HUDEP-2 (cell line): ENCODE measurements at regions not wholly inside any gene's neighbourhood (a gene's known extent, or its start where the extent isn't known, plus 50 kb on each side); places are given as distances from the start of the nearest gene placed in this dataset.
"Not testable (repeated sequence)": the region's sequence is repeated elsewhere in the genome, so short reads cannot be mapped to it uniquely, and the experiment has no call there.

ENCODE experiments used
- DNase-seq, 76 experiments: peaks; one replicate each; lab custom pipeline; 2025; ENCODE audit not compliant: unreplicated experiment in 76 of 76; lab: John Stamatoyannopoulos, UW

DNA sequence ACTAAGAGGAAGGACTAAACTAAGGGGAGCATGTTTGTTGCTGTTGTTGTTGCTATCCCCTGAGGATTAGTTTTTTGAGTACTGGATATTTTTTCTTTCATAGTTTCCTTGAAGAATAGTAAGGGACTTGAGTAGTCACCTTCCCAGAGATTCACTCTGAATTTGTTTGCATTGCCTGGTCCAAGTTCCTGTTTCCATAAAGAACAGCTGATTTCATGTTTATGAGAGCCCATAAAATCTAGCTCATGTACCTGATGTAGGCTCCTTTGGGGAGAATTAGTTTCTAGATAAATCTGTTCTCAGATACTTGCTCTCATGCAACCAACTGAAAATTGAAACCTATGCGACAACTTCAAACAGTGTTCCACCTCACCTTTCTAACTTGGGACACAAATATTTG is 464.4 kb upstream of the MBL2 start:
- DNase-seq = no peak

DNA sequence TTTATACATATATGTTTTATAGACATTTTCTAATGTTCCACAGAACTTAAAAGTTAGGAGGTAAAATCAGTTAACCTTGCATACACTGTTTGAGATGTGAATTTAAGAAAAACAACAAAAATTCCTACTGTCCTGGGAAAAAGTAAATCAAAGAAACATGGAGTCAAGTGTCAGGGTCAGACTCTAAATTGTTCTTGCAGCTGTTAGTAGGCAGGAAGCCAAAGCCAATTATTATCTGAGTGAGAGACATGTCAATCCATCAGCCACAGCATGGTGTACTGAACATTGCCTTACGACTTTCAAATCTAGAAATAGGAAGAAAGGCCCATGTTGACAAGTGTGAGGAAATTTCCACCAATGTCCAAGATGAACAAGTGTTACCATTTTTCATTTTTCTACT is 461.2 kb upstream of the MBL2 start:
- DNase-seq = no peak

DNA sequence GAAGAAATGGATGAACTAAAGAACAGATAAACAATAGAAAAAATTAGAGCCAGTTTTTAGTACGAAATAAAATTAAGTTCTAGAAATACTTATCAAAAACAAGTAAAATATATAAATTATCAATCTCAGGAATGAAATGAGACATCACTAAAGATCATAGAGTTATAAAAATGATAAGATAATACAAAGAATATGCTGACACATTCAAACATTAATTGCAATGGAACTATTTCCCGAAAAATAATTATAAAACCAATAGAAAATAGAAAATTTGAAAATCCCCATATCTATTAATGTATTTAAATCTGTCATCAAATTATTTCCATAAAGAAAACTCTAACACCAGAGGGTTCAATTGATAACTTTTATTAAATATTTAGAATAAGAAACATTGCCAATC is 458.1 kb upstream of the MBL2 start:
- DNase-seq = no peak

DNA sequence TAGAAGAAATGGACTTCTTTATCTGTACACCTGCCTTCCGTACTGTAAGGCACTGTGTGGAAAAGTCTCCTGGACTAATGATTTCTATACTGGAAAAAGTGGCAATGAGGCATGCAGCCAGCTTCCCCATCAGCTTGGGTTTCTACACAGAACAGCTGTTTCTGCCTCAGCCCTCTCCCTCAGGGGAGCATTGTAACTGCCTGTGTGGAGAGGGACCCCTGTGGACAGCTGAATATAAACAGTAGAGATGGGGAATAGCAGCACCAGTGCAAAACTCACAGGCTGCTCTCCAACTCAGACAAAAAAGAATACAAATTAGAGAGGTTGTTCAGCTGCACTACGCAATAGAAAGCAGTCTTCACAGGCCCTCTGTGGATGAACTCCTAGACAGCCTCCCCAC is 451.3 kb upstream of the MBL2 start:
- no peak for DNase-seq

DNA sequence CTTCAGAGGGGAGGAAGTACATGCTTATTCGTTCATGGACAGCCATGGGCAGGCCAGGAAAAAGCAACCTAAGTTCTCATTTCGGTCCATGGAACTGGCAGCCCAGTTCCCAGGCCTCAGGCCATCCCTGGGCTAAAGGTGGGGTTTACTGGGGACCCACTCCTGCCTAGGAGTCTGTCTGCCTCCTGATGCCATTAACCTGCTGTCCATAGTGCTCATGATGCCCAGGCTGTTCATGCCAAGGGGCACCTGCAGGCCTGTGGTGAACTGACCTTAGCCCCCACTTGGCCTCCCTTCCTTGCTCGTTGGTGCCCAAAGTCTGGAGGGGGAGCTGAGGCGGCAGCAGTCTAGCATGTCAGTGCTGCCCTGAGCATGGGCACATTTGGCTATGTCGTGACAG is 450.2 kb upstream of the MBL2 start:
- DNase-seq = no peak

DNA sequence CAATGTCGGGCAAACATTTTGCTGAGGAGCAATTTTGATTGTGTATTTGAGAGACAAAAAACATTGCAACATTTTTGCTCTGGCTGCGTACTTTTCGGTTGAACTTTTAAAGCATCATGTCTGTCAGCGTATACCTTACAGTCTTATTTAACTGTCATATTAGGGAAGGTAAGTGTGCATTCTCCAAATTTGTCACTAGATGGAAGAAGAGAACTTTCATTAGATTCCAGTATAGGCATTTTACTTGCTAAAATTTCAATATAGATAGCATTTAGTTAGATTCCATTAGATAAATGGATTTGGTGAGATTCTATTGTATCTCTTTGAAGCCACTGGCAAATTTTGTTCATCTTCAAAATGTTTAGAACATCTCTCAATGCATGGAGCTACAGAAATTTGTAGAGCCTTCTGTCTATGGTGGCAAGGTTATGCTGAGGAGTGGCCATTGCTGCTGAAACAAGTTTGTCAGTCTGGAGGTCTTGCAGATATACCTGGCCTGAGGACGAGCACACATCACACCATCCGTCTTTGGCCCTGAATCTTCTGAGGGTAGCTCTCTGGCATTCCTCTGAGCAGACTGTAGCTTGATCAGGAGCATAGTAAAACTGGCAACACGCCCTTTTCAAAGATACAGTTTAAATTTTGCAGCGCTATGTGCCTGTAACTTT is 437.5 kb upstream of the MBL2 start:
- DNase-seq = peak in 1 of 76 experiments; percentile 9

DNA sequence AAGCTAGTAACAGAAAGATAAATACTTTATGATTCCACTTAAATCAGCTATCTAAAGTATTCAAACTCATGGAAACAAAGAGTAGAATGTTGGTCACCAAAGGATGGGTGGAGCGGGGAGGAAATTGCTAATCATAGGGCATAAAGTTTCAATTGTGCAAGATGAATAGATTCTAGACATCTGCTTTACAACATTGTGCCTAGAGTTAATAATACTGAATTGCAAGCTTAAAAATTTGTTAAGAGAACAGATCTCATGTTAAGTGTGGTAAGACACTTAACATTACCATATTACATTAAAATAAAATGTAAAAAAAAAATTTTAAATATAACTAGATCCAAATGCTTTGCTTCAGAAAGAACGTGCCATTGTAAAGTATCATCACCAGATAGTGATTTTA is 411.1 kb upstream of the MBL2 start:
- DNase-seq = no peak

DNA sequence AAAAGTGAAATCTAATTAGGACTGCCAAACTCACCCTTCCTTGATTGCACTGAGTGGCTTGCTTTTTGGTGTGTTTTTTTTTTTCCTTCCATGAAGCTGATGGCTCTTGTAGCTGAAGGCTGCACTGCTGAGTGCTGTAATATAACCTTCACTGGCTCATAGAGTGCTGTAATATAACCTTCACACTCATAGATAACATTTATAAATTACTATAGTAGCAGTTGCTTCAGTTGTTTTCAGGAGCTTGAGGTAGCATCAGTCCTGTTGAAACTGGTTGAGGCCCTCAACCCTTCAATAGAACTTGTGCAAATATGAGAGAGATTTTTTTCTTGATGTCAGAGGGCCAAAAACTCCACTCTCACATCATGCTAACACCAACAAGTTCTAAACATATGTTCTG is 404.9 kb upstream of the MBL2 start:
- DNase-seq = no peak

DNA sequence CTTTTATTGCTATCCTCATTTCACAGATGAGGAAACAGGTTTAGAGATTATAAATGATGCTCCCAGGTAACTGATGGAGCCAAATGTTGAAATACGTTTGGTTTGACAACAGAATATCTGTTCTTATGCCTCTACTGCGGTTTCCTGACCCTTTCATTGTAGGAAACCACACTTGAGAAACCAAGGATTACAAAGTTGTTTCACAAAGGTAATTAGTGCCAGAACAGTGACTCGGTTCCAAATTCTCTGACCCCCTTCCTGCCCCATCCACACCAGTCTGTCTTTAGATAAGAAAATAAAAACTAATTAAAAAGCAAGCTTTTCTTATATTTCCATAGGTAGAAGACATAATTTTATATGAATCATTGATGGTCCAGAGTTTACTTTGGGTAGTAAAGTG is 393.7 kb upstream of the MBL2 start:
- no peak for DNase-seq

DNA sequence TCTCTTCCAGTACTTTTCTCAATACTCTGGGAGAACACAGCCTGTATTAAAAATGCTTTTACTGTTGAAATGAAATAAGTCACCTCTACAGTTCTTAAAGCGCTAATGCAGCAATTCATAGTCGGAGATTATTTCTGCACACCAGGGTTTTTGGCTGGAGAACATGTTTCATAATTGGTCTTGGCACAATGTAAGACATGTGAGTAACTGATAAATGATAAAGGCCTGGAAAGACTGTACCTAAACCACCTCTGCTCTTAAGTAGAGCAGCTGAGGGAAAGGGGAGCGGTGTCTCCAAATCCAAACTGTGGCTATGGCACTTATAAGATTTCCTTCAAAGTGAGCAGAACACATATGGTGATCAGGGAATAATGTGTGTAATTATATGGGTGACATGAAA is 390.3 kb upstream of the MBL2 start:
- no peak for DNase-seq

DNA sequence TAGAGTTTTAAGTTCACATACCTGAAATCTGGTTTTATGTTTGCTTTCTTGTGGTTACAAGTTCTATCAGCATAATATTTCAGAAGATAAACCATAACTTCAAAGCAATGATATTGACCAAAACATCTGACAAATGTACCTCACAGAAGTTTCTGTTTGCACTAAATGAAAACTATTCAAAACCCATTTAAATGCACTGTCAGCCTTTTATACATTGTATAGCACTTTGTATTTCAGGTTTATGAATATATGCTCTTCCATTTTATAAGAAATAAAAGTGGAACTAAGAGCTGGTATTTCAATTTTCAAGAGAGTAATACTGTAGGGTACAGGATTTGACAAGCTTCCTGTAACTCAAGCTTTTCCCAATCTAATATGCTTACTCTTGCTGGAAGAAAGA is 388.6 kb upstream of the MBL2 start:
- no peak for DNase-seq

DNA sequence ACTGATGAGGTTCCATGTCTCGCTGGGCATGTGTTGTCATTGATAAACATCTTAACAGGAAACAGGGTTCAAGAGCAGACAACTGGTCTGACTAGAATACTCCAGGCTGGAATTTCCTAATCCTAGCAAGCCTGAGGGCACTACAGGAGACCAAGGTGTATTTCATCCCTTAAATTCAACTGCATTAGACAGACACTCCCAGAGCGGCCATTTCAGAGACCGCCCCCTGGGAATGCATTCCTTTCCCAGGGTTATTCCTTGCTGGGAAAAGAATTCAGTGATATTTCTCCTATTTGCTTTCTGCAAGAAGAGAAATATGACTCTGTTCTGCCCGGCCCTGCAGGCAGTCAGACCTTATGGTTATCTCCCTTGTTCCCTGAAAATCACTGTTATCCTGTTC is 383.1 kb upstream of the MBL2 start:
- DNase-seq = not testable (repeated sequence)

DNA sequence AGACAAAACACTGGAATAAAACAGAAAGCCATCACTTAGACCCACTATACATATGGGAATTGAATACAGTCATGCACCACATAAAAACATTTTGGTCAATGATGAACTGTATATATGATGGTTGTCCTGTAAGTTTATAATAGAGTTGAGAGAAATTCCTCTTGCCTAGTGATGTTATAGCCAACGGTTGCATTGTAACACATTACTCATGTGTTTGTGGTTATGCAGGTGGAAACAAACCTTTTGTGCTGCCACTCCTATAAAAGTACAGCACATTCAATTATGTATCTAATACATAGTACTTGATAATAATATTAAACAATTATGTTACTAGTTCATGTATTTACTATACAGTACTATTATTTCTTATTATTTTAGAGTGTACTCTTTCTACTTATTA is 381.2 kb upstream of the MBL2 start:
- no peak for DNase-seq

DNA sequence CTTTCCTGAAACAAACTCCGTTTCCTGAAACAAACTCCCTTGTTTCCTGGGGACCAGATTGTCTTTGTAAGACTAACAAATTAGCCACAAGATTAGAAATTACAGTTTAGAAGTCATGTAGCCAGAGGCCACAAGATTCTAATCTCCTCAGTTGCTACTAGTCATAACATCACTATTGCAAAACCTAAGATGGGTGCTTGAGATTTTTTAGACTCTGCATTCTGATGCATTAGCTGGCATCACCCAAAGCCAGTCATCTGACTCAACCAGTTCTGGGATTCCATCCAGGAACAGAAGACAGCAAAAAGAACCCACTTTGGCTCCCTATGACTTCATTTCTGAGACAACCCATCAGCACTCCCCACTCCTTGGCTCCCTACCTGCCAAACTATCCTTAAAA is 367.9 kb upstream of the MBL2 start:
- DNase-seq = no peak

DNA sequence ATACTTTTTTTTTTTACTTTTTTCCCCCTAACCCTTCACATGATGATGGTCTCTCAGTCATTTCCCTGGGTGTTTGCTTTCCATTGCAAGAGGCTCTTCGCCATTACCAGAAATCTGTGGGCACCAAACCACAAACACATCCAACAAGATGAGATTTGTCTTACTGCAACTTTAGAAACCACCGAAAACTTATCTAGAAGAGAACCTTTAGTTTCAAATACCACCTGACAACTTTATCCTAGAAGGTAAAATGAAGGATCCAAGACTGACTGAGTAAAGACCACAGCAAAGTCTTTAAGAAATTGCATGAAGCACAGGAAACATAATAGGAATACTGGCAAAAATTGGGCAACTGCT is 363.3 kb upstream of the MBL2 start:
- DNase-seq = no peak

DNA sequence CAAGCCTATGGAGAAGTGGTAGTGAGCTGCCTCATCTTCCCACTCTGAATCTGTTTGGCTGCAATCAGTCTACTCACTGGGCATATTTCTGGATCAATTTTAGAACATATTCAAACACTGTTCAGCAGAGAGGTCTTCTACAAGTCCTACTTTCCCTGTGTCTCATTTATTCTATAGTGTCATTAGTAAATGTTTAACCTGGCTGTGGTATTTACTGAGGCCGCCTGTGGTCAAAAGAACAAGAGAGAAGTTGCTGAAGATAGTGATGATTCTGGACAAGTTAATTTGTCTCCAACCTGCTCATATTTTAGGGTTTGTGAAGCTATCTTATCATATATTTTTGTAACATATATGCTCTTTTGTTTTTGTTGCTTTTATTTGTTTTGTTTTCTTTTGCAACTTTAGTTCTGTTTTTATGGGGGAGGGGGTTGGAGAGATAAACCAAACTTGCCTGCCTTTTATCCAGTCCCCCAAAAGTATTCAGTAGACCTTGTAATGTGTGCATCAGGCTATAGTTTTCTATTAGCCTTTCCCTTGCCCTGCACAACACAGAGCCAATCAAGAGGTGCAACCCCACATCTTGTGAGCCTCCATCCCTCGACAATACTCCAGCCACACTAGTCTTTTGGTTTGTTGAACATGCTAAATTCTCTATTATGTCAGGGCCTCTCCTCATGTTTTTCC is 362.8 kb upstream of the MBL2 start:
- no peak for DNase-seq

DNA sequence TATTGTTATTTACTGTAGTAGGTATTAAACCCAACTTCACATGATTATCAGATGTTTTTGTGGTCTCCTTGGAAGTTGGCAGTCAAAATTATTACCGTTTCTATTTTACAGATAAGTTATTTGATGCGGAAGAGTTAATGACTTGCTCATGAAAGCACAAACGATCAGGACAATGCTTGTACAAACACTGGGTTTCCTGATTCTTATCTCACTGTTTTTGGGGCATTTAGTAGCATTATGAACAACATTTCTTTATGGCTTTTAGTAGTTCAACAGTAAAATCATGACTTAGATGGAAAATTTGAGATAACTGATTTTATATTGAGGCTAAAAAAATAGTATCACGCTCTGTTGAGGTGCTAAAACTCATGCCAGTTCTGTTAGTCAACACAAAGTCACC is 361.5 kb upstream of the MBL2 start:
- no peak for DNase-seq

DNA sequence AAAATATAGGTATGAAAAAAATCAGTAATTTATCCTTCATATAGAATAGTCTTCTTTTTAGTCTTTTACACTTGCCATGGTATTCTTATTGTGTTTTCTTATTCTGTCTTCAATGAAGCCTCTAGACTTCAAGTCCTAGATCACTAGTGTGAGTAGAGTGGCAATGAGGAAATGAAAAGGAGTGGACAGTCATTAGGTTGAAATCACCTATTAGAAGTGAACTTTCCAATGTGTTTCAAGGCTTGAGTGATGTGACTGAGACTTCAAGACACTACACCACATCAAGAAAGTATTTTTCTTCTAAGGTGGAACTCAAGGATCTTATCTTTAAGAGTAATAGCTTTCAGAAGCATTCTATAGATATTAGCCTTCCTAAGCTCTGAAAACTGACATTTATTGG is 357.8 kb upstream of the MBL2 start:
- no peak for DNase-seq

DNA sequence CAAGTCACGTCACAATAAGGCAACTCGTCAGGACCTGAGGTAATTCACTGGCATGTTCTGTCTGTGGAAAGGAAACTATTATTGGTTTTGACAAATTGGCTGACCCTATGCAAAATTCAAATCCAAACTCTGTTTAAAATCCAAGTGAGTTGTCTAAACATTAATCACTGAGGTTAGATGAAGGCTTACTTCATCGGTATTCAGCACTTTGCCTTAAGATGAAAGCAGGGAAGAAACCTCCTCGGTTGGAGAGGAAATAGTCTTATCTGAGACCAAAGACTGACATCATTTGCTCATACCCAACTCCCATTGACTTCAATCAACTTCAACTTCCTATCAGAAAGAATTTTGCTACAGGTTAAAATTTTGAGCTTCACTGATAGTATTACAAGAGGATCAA is 355.1 kb upstream of the MBL2 start:
- DNase-seq = no peak

DNA sequence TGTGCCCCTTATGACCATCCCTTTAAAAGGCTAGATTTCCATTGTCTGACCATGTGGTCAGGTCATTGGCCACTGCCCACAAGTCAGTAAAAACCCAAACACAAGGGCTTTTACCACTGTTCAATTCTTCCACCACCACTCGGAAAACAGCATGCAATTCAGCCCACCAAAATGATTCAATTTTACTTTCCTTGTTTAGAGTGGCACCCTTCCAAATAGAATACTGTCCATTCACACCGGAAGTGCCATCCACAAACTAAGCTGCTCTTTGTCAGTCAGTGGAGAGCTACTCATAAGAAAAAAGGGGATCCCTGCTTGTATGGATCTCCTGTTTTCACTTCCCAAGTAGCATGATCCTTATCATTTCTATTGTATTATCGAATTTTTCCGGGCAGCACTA is 350.7 kb upstream of the MBL2 start:
- DNase-seq = no peak

DNA sequence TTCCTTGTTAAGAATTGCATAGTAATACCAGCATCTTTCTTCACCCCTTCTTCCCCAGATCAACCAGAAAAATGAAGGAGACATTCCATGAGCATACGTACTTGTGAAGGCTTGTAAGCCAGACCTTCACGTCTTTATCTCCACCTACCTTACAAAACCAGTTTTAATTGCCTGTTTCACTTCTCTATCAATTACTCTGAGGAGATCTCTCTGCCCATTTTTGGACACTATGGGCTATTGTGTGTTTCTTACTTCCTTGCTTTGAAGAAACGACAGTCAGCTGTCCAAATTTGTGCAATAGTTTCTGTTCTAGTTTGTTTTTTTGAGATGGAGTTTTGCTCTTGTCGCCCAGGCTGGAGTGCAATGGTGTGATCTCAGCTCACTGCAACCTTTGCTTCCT is 349.7 kb upstream of the MBL2 start:
- no peak for DNase-seq

DNA sequence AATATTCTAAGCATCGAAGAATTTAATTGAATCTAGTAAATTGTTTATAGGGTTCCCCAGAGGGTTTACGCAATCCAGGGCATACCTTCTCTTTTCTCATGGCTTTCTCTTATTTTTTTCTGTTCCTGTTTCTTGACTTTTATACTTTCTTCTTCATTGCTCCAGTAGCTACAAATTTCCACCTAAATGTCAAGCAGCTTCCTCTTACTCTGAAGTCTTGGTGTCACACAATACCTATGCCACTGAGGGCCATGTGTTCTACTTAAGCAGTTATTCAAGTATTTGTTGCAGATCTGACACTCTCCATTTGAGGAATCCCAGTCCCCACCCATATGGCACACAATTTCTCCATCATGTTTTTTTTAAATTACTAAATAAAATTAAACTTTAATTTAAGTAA is 343.1 kb upstream of the MBL2 start:
- DNase-seq = no peak

DNA sequence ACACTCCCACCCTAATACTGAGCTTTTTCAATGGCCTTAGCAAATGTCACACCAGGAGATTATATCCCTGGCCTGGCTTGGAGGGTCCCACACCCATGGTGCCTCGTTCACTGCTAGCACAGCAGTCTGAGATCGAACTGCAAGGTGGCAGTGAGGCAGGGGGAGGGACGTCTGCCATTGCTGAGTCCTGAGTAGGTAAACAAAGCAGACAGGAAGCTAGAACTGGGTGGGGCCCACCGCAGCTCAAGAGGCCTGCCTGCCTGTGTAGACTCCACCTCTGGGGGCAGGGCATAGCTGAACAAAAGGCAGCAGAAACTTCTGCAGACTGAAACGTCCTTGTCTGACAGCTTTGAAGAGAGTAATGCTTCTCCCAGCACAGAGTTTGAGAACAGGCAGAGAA is 338.9 kb upstream of the MBL2 start:
- peak in 3 of 76 experiments; percentile 2 to 4 (median 3) for DNase-seq
